Stimulated activated naive CD8-positive, alpha-beta T cell treated with anti-CD3 and anti-CD28 coated beads, Interleukin-15, amount 100 ng/mL, for 72 hours (primary cell): ENCODE measurements at regions not wholly inside any gene's neighbourhood (a gene's known extent, or its start where the extent isn't known, plus 50 kb on each side); places are given as distances from the start of the nearest gene placed in this dataset.
"Not testable (repeated sequence)": the region's sequence is repeated elsewhere in the genome, so short reads cannot be mapped to it uniquely, and the experiment has no call there.

Experiments
- ATAC-seq: fragments of 150-1000 bp; cut with Tn5 transposase; 2 replicates; pipeline ENCODE4 v1.10.0; 2021; ENCODE audit warnings: mild to moderate bottlenecking, moderate library complexity
- DNase-seq, 2 donors: peaks; one replicate each; pipeline ENCODE4 v3.0.0; 2021 to 2022
- H3K27ac Mint-ChIP-seq, 2 donors: one replicate each; pipeline ENCODE4 v1.8.0; 2022; ENCODE audit warnings: mild to moderate bottlenecking in 2 of 2, mixed read lengths in 2 of 2, moderate library complexity in 2 of 2
- H3K27me3 Mint-ChIP-seq: one replicate; pipeline ENCODE4 v1.8.0; 2022; ENCODE audit warnings: mixed read lengths
- H3K4me1 Mint-ChIP-seq: one replicate; pipeline ENCODE4 v1.8.0; 2022; ENCODE audit warnings: mild to moderate bottlenecking, mixed read lengths
- H3K4me3 Mint-ChIP-seq, 2 donors: one replicate each; pipeline ENCODE4 v1.8.0; 2022; ENCODE audit warnings: mild to moderate bottlenecking in 2 of 2, mixed read lengths in 2 of 2, moderate library complexity in 1 of 2
- H3K9me3 Mint-ChIP-seq, 2 donors: one replicate each; pipeline ENCODE4 v1.8.0; 2022; ENCODE audit warnings: mixed read lengths in 2 of 2

- H3K27me3 Mint-ChIP-seq = peaks cover 8% of the 10 kb centered on the region
- ATAC-seq (no peak), DNase-seq (no peak)
- H3K27ac Mint-ChIP-seq = no peak overlapping the region
- H3K4me1 Mint-ChIP-seq = no peaks in the 10 kb centered on the region
- no peaks in the 10 kb centered on the region for H3K9me3 Mint-ChIP-seq
- no peak overlapping the region for H3K4me3 Mint-ChIP-seq
Observed at GRCh38 chr2:172297531-172297930, 129.9 kb upstream of the ITGA6 start.

GRCh38 chr2:172297950-172298349 lies 129.4 kb upstream of the ITGA6 start:
- DNase-seq (no peak), ATAC-seq (no peak)
- Mint-ChIP-seq H3K27me3 (peaks cover 8% of the 10 kb centered on the region), H3K4me3 (no peak overlapping the region), H3K9me3 (no peaks in the 10 kb centered on the region), H3K4me1 (no peaks in the 10 kb centered on the region), H3K27ac (no peak overlapping the region)

GRCh38 chr2:172299741-172300140 lies 127.6 kb upstream of the ITGA6 start:
- DNase-seq (no peak), ATAC-seq (no peak)
- Mint-ChIP-seq H3K9me3 (no peaks in the 10 kb centered on the region), H3K27me3 (peaks cover 8% of the 10 kb centered on the region), H3K4me1 (no peaks in the 10 kb centered on the region), H3K4me3 (no peak overlapping the region), H3K27ac (no peak overlapping the region)

- ATAC-seq (no peak), DNase-seq (no peak)
- H3K27ac Mint-ChIP-seq = peak overlapping the region in 1 of 2 donors; percentile 41
- peaks cover 8% of the 10 kb centered on the region for H3K27me3 Mint-ChIP-seq
- H3K9me3 Mint-ChIP-seq = no peaks in the 10 kb centered on the region
- H3K4me1 Mint-ChIP-seq = no peaks in the 10 kb centered on the region
- H3K4me3 Mint-ChIP-seq = no peak overlapping the region
Observed at GRCh38 chr2:172300851-172301250, 126.5 kb upstream of the ITGA6 start.

- ATAC-seq (no peak), DNase-seq (no peak)
- H3K27ac Mint-ChIP-seq = no peak overlapping the region
- H3K9me3 Mint-ChIP-seq = no peaks in the 10 kb centered on the region
- H3K27me3 Mint-ChIP-seq = no peaks in the 10 kb centered on the region
- H3K4me1 Mint-ChIP-seq = no peaks in the 10 kb centered on the region
- no peak overlapping the region for H3K4me3 Mint-ChIP-seq
Observed at GRCh38 chr2:172305066-172305465, 122.3 kb upstream of the ITGA6 start.

- H3K27ac Mint-ChIP-seq = no peak overlapping the region
- no peak for DNase-seq
- H3K4me3 Mint-ChIP-seq = no peak overlapping the region
- no peaks in the 10 kb centered on the region for H3K27me3 Mint-ChIP-seq
- H3K9me3 Mint-ChIP-seq = no peaks in the 10 kb centered on the region
- H3K4me1 Mint-ChIP-seq = no peaks in the 10 kb centered on the region
- no peak for ATAC-seq
Observed at GRCh38 chr2:172307800-172308199, 119.6 kb upstream of the ITGA6 start.

- Mint-ChIP-seq H3K27ac (no peak overlapping the region), H3K9me3 (no peaks in the 10 kb centered on the region), H3K4me1 (no peaks in the 10 kb centered on the region), H3K27me3 (no peaks in the 10 kb centered on the region), H3K4me3 (no peak overlapping the region)
- ATAC-seq (no peak), DNase-seq (no peak)
Observed at GRCh38 chr2:172308253-172308935, 119.0 kb upstream of the ITGA6 start.

- no peaks in the 10 kb centered on the region for H3K4me1 Mint-ChIP-seq
- no peaks in the 10 kb centered on the region for H3K27me3 Mint-ChIP-seq
- no peaks in the 10 kb centered on the region for H3K9me3 Mint-ChIP-seq
- H3K4me3 Mint-ChIP-seq = no peak overlapping the region
- peak overlapping the region in 1 of 2 donors; percentile 5 for H3K27ac Mint-ChIP-seq
- ATAC-seq (no peak), DNase-seq (no peak)
Observed at GRCh38 chr2:172311921-172312345, 115.5 kb upstream of the ITGA6 start.

GRCh38 chr2:172313715-172314341 lies 113.6 kb upstream of the ITGA6 start:
- no peak overlapping the region for H3K27ac Mint-ChIP-seq
- no peak overlapping the region for H3K4me3 Mint-ChIP-seq
- DNase-seq (no peak), ATAC-seq (no peak)
- no peaks in the 10 kb centered on the region for H3K9me3 Mint-ChIP-seq
- H3K4me1 Mint-ChIP-seq = no peaks in the 10 kb centered on the region
- H3K27me3 Mint-ChIP-seq = no peaks in the 10 kb centered on the region

GRCh38 chr2:172315070-172315469 lies 112.3 kb upstream of the ITGA6 start:
- not testable (repeated sequence) for H3K4me3 Mint-ChIP-seq, H3K4me1 Mint-ChIP-seq, DNase-seq, H3K9me3 Mint-ChIP-seq, ATAC-seq, H3K27ac Mint-ChIP-seq, H3K27me3 Mint-ChIP-seq

- no peak for DNase-seq
- H3K27ac Mint-ChIP-seq = no peak overlapping the region
Observed at GRCh38 chr2:172322049-172322448, 105.3 kb upstream of the ITGA6 start.

GRCh38 chr2:172323256-172323655 lies 104.1 kb upstream of the ITGA6 start:
- Mint-ChIP-seq H3K27ac (no peak overlapping the region), H3K4me3 (no peak overlapping the region), H3K4me1 (no peaks in the 10 kb centered on the region), H3K9me3 (peaks cover 5 to 7% of the 10 kb centered on the region in 2 donors), H3K27me3 (no peaks in the 10 kb centered on the region)
- no peak for ATAC-seq
- DNase-seq = no peak

More at GRCh38 chr2:172322049-172322448, 105.3 kb upstream of the ITGA6 start:
- Mint-ChIP-seq H3K27me3 (no peaks in the 10 kb centered on the region), H3K9me3 (peaks cover 5 to 7% of the 10 kb centered on the region in 2 donors), H3K4me1 (no peaks in the 10 kb centered on the region), H3K4me3 (no peak overlapping the region)
- ATAC-seq = no peak

GRCh38 chr2:172323861-172324597 lies 103.4 kb upstream of the ITGA6 start:
- Mint-ChIP-seq H3K27me3 (no peaks in the 10 kb centered on the region), H3K4me3 (no peak overlapping the region), H3K4me1 (no peaks in the 10 kb centered on the region), H3K9me3 (peaks cover 5 to 7% of the 10 kb centered on the region in 2 donors), H3K27ac (peak overlapping the region in 1 of 2 donors; percentile 14)
- ATAC-seq (no peak), DNase-seq (no peak)

GRCh38 chr2:172326211-172326509 lies 101.2 kb upstream of the ITGA6 start:
- no peak for ATAC-seq
- Mint-ChIP-seq H3K27me3 (no peaks in the 10 kb centered on the region), H3K27ac (no peak overlapping the region), H3K4me3 (no peak overlapping the region), H3K4me1 (peaks cover 7% of the 10 kb centered on the region), H3K9me3 (peaks cover 5 to 7% of the 10 kb centered on the region in 2 donors)
- DNase-seq = no peak

- Mint-ChIP-seq H3K4me1 (peaks cover 7% of the 10 kb centered on the region), H3K27ac (no peak overlapping the region), H3K9me3 (no peaks in the 10 kb centered on the region), H3K4me3 (no peak overlapping the region), H3K27me3 (no peaks in the 10 kb centered on the region)
- DNase-seq (no peak), ATAC-seq (no peak)
Observed at GRCh38 chr2:172328103-172328841, 99.1 kb upstream of the ITGA6 start.

- no peak for ATAC-seq
- H3K4me1 Mint-ChIP-seq = peaks cover 7% of the 10 kb centered on the region
- H3K27ac Mint-ChIP-seq = no peak overlapping the region
- no peaks in the 10 kb centered on the region for H3K27me3 Mint-ChIP-seq
- no peaks in the 10 kb centered on the region for H3K9me3 Mint-ChIP-seq
- no peak for DNase-seq
- H3K4me3 Mint-ChIP-seq = no peak overlapping the region
Observed at GRCh38 chr2:172329416-172329773, 98.0 kb upstream of the ITGA6 start.
